ENCODE measurements at regions not wholly inside any gene's neighbourhood (a gene's known extent, or its start where the extent isn't known, plus 50 kb on each side); places are given as distances from the start of the nearest gene placed in this dataset.
A peak's percentile ranks its signal among the peaks of the same experiment; 100 is the strongest.

DNA sequence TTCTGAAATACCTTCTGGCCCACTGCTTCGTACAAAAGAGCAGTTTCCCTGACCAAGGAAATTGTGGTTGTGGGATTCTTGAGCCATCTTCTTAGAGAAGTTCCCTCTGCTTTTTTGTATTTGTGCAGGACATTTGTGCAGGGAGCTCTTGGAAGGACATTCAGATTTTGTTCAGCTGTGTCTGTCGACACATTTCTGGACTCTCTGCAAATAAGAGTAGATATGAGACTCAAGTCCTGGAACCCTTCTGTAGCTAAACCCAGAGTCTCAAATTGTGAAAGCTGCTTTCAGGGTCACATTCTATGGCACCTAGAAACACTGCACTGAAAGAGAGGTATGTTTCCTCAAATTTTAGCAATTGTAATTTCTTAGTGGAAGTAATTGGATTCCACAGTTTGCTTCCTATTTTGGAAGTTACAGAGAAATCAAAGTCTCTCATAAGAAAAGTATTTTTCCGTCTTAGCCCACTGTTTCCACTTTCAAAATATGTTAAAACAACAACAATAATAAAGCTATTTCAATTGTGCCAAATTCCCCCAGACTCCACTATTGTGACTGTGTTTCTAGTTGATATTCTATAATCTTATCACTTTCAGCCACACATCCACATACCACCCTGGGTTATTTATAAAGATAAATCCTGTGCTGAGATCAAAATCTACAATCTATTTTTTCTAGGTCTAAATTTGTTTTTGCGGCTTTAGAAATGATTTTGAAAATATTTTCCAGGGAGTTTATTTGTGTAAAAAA lies 224.0 kb downstream of the COG6 start:
- TF ChIP-seq, protein P1, sequence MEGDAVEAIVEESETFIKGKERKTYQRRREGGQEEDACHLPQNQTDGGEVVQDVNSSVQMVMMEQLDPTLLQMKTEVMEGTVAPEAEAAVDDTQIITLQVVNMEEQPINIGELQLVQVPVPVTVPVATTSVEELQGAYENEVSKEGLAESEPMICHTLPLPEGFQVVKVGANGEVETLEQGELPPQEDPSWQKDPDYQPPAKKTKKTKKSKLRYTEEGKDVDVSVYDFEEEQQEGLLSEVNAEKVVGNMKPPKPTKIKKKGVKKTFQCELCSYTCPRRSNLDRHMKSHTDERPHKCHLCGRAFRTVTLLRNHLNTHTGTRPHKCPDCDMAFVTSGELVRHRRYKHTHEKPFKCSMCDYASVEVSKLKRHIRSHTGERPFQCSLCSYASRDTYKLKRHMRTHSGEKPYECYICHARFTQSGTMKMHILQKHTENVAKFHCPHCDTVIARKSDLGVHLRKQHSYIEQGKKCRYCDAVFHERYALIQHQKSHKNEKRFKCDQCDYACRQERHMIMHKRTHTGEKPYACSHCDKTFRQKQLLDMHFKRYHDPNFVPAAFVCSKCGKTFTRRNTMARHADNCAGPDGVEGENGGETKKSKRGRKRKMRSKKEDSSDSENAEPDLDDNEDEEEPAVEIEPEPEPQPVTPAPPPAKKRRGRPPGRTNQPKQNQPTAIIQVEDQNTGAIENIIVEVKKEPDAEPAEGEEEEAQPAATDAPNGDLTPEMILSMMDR (IDR thresholded peaks at IDR 0.05; ENCODE audit: borderline replicate concordance, extremely low read depth, insufficient read depth) = no peak
- FAIRE-seq (no peak), DNase-seq (peak in 1 of 5 donors; percentile 7)
- Histone ChIP-seq H3K27ac (ENCODE audit: low read depth in 2 of 2, low read length in 2 of 2) (no peak overlapping the region), H3K9me3 (ENCODE audit: control insufficient read depth in 2 of 3, insufficient read depth in 1 of 3, low read length in 3 of 3) (peaks cover 0 to 11% (median 4%) of the 10 kb centered on the region in 3 donors), H3K4me1 (ENCODE audit: control insufficient read depth in 2 of 3, insufficient read depth in 2 of 3, low read depth in 1 of 3, low read length in 3 of 3) (no peaks in the 10 kb centered on the region), H3K36me3 (ENCODE audit: control insufficient read depth in 2 of 3, insufficient read depth in 3 of 3, low read length in 3 of 3) (no peaks in the 10 kb centered on the region), H3K27me3 (ENCODE audit: control insufficient read depth, insufficient read depth, low read length) (no peaks in the 10 kb centered on the region), H3K4me3 (ENCODE audit: low read length in 3 of 3) (no peak overlapping the region), H3K9ac (ENCODE audit: low read length in 3 of 3) (no peak overlapping the region)
- intact Hi-C loops (cut with DNase I) = no loop called here

DNA sequence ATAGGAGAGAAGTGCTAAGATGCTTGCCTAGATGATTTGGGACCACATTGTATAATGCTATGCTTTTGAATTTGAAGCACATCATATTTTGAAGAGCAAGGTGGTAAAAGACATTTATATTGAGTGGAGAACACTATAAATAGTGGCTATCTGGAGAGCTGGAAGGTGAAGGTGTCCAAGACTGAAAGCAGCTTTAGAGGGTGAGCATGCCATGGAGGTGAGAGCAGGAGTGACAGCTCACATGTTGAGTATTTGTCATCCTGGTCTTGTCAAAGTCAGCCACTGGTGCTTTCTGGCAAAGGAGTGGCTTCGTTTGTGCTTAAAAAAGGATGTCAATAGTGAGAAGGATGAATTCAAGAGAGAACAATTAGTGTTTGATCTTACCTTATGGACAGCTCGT lies 225.9 kb downstream of the COG6 start:
- TF ChIP-seq, protein P1 (IDR thresholded peaks at IDR 0.05; ENCODE audit: borderline replicate concordance, extremely low read depth, insufficient read depth) = no peak

GRCh38 chr13:39881887-39882286 lies 226.4 kb downstream of the COG6 start:
- no peak for DNase-seq
- no peak for FAIRE-seq
- Histone ChIP-seq H3K27me3 (ENCODE audit: control insufficient read depth, insufficient read depth, low read length) (no peaks in the 10 kb centered on the region), H3K9me3 (ENCODE audit: control insufficient read depth in 2 of 3, insufficient read depth in 1 of 3, low read length in 3 of 3) (peaks cover 0 to 20% (median 7%) of the 10 kb centered on the region in 3 donors), H3K36me3 (ENCODE audit: control insufficient read depth in 2 of 3, insufficient read depth in 3 of 3, low read length in 3 of 3) (no peaks in the 10 kb centered on the region), H3K4me3 (ENCODE audit: low read length in 3 of 3) (no peak overlapping the region), H3K9ac (ENCODE audit: low read length in 3 of 3) (no peak overlapping the region), H3K4me1 (ENCODE audit: control insufficient read depth in 2 of 3, insufficient read depth in 2 of 3, low read depth in 1 of 3, low read length in 3 of 3) (no peaks in the 10 kb centered on the region), H3K27ac (ENCODE audit: low read depth in 2 of 2, low read length in 2 of 2) (no peak overlapping the region)
- TF ChIP-seq, protein P1 (IDR thresholded peaks at IDR 0.05; ENCODE audit: borderline replicate concordance, extremely low read depth, insufficient read depth) = no peak
- intact Hi-C loops (cut with DNase I) = no loop called here

More for the DNA sequence above, 225.9 kb downstream of the COG6 start:
- Histone ChIP-seq H3K9me3 (ENCODE audit: control insufficient read depth in 2 of 3, insufficient read depth in 1 of 3, low read length in 3 of 3) (peaks cover 0 to 20% (median 7%) of the 10 kb centered on the region in 3 donors), H3K27ac (ENCODE audit: low read depth in 2 of 2, low read length in 2 of 2) (no peak overlapping the region), H3K36me3 (ENCODE audit: control insufficient read depth in 2 of 3, insufficient read depth in 3 of 3, low read length in 3 of 3) (no peaks in the 10 kb centered on the region), H3K9ac (ENCODE audit: low read length in 3 of 3) (no peak overlapping the region), H3K27me3 (ENCODE audit: control insufficient read depth, insufficient read depth, low read length) (no peaks in the 10 kb centered on the region), H3K4me1 (ENCODE audit: control insufficient read depth in 2 of 3, insufficient read depth in 2 of 3, low read depth in 1 of 3, low read length in 3 of 3) (no peaks in the 10 kb centered on the region), H3K4me3 (ENCODE audit: low read length in 3 of 3) (no peak overlapping the region)
- no peak for FAIRE-seq
- no peak for DNase-seq
- intact Hi-C loops (cut with DNase I) = no loop called here
